GM21423 (cell line): ENCODE measurements at regions not wholly inside any gene's neighbourhood (a gene's known extent, or its start where the extent isn't known, plus 50 kb on each side); places are given as distances from the start of the nearest gene placed in this dataset.
"Not testable (repeated sequence)": the region's sequence is repeated elsewhere in the genome, so short reads cannot be mapped to it uniquely, and the experiment has no call there.

Experiments
- ATAC-seq: cut with Tn5 transposase; IDR thresholded peaks from one replicate; pipeline ENCODE4 v1.9.1; 2021; ENCODE audit warnings: mild to moderate bottlenecking, moderate library complexity; ENCODE audit not compliant: unreplicated experiment

DNA sequence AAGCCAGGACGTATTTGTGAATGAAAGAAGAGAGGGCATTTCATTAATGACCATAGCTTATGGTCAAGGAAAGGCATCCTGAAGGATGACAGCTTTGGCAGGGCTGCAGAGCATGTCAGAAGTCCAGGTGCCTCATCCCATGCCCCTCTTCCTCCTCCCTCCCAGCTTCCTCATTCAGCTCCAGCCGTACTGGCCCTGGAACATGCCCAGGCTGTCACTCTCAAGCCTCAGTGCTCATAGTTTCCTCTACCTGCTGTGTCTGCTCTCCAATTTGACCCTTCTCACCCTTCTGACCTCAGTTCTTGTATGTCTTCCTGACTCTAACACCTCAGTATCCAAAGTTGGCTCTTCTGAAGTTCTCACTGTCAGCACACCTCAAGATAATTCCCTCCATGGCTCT, 695.8 kb upstream of the HS6ST1 start:
- ATAC-seq: no peak

DNA sequence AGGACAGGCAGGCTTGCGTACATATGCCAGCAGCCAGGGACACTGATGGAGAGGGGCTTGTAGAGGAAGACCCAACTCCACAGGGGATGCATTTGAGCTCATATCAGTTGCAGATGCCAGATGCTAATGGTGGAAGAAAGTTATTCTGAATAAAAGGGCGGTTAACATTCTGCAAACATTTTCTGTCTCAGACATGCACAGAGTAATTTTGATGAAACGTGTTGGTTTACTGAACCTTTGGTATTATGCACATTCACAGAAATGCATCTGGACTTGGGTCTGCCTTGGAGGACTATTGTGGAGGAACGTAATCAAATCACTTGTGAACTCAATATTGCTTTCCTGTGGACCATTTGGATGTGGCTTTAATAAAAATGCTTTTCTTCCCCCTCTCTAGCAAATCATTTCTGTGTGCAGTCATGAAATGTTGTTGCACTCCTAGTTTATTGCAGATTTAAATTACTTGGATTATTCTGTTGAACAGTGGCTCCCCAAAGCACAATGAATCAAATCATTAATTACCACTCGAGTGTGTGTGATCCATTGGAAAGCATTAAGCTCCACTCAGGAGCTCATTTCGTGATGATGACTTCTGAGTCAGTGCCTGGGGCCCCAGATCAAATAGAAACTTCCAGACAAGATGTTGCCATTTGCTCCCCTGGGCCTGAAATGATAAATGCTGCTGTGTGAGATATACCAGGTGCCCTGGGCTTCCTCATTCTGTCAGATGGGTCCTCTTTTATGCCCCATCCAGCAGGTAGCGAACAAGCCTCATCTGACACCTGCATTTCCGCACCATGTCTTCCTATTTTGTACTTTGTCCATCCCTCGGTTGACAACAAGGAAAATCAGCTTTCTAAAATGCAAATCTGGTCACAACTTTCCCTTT, 697.0 kb upstream of the HS6ST1 start:
- no peak for ATAC-seq

DNA sequence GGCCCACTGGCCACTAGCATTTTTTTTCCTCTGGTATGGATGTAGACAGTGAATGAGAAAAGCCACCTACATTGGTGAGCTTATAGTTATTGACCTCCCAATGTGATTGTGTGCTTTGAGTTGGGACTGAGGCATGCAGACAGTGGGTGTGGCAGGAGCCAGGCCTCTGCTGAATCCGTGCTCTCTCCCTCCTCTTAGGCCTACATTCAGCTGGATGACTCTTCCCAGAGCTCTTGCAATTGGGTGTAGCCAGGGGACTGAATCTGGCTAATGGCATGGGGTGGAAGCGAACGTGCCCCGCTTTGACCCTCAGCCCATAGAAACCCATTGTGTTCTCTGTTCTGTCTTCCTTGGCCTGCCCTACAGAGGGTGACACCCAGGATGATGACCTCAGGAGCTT, 698.3 kb upstream of the HS6ST1 start:
- no peak for ATAC-seq

DNA sequence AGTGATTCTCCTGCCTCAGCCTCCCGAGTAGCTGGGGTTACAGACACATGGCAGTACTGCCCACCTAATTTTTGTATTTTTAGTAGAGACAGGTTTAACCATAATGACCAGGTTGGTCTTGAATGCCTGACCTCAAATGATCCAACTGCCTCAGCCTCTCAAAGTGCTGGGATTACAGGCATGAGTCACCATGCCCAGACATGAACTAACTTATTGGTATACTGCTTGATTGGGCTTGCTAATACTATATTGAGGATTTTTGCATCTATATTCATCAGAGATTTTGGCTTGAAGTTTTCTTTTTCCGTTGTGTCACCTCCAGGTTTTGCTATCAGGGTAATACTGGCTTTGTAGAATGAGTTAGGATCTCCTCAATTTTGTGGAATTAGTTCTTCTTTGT, 706.1 kb upstream of the HS6ST1 start:
- no peak for ATAC-seq

DNA sequence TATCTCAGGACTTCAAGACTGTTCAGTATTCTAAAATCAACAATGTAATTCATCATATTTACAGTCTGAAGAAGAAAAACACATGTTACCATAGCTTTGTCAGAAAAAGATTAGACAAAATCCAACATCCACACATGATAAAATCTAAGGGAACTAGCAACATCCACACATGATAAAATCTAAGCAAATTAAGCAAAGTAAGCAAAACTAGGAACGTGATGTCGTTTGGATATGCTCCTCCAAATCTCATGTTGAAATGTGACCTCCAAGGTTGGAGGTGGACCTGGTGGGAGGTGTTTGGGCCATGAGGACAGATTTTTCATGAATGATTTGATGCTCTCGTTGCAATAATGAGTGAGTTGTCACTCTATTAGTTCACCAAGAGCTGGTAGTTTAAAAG, 717.3 kb upstream of the HS6ST1 start:
- ATAC-seq: no peak

DNA sequence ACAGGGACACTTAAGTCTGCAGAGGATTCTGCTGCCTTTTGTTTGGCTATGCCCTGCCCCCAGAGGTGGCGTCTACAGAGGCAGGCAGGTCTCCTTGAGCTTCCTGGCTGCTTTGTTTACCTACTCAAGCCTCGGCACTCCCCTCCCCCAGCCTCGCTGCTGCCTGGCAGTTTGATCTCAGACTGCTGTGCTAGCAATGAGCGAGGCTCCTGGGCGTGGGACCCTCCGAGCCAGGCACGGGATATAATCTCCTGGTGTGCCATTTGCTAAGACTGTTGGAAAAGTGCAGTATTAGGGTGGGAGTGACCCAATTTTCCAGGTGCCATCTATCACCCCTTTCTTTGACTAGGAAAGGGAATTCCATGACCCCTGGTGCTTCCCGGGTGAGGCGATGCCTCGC, 725.0 kb upstream of the HS6ST1 start:
- ATAC-seq: not testable (repeated sequence)

DNA sequence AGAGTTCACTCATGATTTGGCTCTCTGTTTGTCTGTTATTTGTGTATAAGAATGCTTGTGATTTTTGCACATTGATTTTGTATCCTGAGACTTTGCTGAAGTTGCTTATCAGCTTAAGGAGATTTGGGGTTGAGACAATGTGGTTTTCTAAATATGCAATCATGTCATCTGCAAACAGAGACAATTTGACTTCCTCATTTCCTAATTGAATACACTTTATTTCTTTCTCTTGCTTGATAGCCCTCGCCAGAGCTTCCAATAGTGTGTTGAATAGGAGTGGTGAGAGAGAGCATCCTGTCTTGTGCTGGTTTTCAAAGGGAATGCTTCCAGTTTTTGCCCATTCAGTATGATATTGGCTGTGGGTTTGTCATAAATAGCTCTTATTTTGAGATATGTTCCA, 727.8 kb upstream of the HS6ST1 start:
- ATAC-seq: not testable (repeated sequence)

DNA sequence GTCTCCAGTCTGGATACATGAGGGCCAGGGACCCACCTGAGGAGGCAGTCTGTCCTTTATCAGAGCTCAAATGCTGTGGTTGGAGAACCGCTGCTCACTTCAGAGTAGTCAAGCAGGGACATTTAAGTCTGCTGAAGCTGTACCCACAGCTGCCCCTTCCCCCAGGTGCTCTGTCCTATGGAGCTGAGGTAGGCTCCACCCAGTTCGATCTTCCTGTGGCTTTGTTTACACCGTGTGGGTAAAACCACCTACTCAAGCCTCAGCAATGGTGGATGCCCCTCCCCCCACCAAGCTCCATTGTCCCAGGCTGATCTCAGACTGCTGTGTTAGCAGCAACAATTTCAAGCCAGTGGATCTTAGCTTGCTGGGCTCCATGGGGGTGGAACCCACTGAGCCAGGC, 731.4 kb upstream of the HS6ST1 start:
- no peak for ATAC-seq

DNA sequence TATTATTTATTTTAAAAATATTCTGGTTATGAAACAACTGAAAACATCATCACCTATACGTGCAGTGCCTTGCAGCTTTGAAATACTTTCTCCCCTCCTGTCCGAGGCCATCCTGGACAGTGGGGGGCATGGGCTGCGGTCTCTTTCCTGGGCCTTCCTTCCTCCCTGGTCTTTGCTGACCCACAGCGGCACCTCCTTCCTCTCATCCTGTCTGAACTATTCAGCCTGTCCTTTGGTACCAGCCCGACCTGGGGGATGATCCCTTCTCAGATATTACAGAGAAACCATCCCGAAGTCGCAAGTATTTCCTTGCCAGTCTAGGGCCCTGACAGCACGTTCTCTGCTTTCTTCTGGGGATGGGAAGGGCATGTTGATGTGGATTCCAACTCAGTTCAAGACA, 736.6 kb upstream of the HS6ST1 start:
- ATAC-seq: no peak

DNA sequence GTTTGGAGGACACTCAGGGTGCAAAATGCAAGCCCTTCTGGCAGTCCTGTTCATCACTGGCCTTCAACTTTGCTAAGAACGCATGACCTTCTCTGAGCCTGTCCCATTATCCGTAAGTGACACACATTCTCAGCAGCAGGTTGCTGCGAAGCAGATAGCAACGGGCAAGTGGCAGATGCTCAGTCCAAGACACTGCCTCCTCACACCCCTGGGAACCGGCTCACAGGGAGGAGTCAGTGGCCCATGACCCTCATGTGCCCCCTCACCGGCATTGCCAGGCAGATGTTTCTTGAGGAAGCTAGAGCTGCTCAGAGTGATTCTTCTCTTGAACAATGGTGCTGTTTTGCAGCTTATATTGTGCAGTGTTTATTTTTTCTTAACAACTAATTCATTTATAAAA, 737.2 kb upstream of the HS6ST1 start:
- ATAC-seq: no peak

DNA sequence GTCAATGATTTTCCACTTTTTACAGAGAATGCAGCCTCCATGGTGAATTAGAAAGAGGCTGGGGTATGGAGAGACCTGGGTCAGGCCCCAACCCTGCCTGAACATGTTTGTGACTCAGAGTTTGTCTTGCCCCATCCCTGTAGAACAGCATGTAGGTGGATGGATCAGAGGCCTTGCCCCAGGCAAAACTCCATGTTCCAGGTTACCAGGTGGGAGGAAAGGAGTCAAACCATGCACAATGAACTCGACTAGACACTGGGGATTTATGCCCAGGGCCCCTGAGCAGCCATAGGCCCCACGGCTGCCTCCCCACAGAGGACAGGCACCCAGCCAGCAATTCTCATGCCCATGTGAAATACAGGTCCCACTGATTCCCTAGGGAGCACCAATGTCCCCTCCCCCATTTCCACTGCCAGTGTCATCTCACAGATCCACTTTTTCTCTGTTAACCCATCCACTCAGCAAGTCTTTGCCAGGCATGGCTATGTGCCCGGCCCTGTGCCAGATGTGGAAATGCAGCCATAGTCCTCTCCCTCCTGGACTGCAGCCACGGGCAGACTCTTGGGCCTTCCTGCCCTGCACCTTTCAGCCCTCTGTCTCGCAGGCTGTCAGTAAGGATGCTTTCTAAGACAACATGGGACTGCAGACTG, 737.8 kb upstream of the HS6ST1 start:
- no peak for ATAC-seq

DNA sequence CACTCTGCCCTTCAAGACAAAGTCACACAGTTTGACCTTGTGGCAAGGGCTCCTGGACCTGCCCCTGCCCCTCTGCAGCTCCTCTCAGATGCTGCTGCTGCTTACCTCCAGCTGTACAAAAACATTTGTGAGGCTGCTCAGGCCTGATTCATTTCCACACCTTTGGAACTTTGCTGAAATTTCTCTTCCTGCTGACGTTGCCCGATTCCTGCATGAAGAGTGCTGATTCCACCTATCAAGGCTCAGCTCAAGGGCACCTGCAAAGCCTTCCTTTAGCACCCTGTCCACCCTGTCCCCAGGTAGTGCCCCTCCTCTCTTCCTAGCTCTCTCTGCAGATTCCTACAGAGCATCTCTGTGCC, 738.3 kb upstream of the HS6ST1 start:
- no peak for ATAC-seq

DNA sequence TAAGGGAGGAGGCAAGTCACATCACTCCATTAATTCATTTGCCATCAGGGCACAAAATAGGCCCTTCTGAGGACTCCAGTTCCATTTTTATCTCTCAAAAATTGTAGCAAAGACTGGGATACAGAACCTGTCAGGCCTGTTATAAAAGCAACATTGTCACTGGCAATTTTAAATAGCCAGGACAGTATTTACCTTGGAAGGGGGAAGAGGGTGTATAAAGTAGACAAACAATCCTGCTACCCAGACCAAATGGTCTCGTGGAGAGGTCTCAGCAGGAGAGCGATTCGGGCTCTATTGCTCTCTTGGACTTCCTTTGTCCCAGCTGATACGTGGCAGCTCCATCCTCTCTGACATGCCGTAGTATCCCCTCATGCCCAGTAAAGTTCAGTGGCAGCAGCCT, 740.3 kb upstream of the HS6ST1 start:
- ATAC-seq: no peak

DNA sequence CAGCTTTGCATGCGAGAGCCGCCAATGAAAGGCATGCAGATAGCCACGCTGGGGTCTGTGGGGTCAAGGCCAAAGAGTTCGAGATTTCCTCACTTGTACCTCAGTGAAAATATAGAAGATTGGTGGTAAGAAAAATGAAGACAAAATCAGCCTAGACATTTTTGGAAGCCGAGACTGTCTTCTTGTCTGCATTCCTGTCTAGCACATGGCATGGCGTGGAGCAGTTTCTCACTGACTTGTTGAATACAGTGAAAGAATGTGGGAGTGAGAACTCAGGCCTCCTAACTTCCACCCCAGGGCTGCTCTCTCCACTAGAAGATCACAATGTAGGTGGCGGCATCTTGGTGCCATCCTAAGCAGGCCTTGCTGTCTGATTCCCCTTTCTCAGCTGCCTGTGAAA, 740.8 kb upstream of the HS6ST1 start:
- no peak for ATAC-seq

DNA sequence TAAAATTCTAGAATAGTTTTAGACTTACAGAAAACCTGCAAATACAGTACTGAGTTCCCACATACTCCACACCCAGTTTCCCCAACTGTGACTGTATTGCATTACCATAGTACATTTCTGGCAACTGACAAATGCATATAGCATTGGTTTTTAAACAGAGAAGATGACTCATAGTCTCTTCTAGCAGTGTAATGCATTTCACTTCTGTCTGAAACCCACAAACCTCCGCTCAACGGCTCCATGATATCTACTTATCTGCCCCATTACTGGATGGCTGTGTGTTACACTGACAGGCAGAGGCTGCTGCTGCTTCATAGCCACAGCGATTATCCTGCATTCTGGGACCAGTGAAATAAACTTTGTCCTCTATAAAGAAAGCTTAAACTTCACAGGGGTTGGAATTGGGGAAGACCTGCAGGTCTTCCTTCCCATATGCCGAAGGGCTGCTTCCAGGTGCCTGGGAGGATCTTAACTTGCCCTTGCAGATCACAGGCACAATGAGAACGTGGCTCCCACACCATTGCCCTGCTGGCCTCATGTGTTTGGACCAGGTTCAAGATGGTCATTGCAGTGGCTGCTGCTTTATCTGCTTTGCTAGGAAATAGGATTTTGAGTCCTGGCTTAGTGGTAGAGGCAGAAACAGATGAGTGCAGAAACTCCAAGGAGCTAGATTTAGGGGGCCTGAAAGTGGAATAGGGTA, 742.6 kb upstream of the HS6ST1 start:
- ATAC-seq: no peak

DNA sequence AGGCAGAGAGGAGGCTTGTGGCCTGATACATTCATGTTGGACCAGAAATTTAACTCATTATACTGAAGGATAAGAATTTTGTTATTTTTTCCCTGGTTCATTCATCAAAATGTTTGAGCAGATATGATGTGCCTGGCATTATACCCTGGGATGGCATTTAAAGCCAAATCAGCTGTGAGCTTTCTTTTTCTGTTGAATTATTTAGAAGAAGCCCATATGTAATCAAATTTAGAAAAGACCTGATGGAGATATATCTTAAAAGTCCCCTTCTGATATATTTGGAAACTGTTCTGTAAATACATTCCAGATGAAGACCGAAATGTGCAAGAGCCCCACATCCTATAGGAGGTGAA, 743.1 kb upstream of the HS6ST1 start:
- no peak for ATAC-seq

DNA sequence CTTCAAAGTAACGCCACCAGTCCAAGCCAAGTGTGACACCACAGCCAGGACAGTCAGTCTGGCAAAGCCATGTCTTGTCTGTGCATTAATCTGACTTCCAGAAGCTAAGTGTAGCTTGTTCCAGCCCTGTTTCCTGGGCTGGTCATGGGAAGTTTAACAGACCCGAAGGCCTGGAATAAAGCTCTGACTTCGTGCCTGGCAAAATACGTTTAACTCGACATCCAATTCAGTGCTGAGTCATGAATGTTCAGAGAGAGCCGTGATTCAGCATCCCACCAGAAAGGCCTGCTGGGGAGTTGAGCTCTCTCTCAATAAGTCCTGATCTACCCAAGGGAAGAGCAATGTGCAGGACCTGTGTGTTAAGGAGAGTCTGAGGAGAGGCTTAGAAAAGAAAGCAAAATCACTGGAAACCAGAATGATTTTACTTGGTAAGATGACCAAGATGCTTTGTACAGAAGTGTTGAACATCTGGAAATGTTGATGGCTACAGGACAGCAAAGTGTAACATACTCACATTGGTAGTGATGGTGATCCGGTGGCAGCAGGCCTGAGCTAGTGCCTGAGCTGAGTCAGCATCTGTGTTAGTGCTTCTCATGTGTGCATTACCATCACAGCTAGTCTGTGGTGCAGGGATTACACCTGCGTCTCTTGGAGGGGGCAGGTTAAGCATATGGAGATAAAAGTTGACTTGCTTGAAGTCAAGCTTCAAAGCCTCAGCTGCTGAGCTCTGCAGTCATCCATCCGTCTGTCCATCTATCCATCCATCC, 743.7 kb upstream of the HS6ST1 start:
- ATAC-seq: no peak

DNA sequence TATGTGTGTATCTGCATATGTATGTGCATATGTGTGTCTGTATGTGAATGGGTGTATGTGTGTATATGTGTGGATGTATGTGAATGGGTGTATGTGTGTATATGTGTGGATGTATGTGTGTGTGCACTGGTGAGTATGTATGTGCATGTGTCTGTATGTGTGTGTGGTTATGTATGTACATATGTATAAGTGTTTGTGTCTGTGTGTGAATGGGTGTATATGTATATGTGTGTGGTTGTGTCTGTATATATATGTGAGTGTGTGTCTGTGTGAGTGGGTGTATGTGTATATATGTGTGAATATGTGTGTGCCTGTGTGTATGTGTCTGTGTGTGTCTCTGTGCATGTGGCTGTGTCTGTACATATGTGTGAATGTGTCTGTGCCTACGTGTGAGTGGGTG, 748.4 kb upstream of the HS6ST1 start:
- ATAC-seq: no peak

DNA sequence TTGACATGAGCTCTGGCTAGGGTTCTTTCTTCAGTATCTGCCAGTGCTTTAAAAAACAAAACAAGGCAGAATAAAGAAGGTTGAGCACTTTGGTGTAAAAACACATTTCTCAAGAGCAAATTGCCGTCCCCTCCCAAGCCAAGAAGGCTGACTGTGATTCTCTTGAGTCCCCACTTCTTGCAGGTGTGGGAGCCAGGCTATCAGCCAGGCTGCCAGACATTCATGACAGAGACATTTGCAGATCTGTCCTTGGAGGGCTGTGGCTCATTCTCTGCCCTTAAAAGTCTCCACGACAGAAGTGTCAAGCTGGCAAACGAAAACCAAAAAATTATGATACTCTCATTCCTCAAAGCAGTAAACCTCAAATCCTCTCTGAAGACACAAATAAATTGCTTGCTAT, 749.3 kb upstream of the HS6ST1 start:
- no peak for ATAC-seq

DNA sequence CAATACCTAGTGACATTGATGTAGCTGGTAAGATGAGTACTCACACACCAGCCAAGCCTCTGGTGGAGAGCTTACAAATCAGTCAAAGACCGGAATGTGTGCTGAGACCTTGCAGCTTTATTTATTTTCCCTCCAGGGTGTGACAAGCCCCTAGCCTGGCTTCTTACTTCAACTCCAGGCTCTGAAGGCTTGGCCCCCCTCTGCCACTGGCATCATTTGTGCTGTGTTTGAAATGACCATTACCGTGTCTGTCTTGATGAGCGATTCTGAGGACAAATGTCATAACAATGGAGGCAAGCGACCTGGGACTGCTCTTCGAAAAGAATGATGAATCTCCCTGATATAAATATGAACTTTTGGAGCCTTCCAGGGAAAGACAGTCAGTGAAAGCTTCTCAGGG, 749.9 kb upstream of the HS6ST1 start:
- ATAC-seq: no peak

DNA sequence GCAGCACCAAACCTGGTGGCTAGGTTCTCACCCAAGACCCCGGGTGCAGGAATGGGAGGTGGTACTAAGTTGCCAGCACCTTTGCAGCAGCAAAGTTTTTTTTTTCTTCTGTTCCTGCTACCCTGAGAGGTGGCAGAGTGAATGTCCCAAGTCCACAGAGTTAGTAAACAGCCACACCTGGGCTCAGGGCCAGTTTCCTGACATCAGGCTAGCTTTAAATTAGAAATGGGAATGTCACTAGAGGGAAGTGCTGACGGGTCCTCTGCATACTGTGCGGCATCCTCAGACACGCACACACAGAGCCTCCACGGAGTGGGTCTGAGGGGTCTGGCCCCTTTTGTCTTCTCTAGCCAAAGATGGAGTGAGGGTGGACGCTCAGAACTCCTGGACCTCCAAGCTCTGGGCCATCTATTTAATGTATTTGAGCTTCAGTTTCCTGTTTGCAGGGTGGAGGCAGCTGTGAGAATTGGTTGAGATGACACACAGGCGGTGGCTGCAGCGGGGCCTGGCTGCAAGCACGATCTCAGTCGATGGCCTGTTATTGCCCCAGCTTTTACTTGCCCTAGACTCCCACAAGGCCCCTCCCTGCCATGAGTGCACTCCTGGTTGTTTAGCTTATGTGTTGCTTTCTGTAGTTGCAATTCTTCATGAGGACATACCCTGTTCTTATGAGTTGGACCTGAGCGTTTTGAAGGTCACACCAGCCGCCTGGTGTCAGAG, 751.4 kb upstream of the HS6ST1 start:
- ATAC-seq: no peak
